B cell (primary cell): ENCODE measurements at regions not wholly inside any gene's neighbourhood (a gene's known extent, or its start where the extent isn't known, plus 50 kb on each side); places are given as distances from the start of the nearest gene placed in this dataset.

Experiments
- CTCF ChIP-seq: fragments of 200-600 bp; IDR thresholded peaks from one replicate; pipeline ENCODE4 v1.8.0; 2022; ENCODE audit warnings: antibody characterized with exemption, mild to moderate bottlenecking
- EZH2 ChIP-seq: IDR thresholded peaks from 2 replicates; pipeline ENCODE4 v1.6.1; 2012; ENCODE audit warnings: borderline replicate concordance, low read depth, mild to moderate bottlenecking, moderate library complexity, low read length; ENCODE audit not compliant: insufficient read depth, poor library complexity, severe bottlenecking

GRCh38 chr1:43067233-43067745 is 104.8 kb downstream of the EBNA1BP2 start:
- TF ChIP-seq CTCF, result no peak
- no peak for TF ChIP-seq EZH2
